ENCODE measurements at regions not wholly inside any gene's neighbourhood (a gene's known extent, or its start where the extent isn't known, plus 50 kb on each side); places are given as distances from the start of the nearest gene placed in this dataset.

DNA sequence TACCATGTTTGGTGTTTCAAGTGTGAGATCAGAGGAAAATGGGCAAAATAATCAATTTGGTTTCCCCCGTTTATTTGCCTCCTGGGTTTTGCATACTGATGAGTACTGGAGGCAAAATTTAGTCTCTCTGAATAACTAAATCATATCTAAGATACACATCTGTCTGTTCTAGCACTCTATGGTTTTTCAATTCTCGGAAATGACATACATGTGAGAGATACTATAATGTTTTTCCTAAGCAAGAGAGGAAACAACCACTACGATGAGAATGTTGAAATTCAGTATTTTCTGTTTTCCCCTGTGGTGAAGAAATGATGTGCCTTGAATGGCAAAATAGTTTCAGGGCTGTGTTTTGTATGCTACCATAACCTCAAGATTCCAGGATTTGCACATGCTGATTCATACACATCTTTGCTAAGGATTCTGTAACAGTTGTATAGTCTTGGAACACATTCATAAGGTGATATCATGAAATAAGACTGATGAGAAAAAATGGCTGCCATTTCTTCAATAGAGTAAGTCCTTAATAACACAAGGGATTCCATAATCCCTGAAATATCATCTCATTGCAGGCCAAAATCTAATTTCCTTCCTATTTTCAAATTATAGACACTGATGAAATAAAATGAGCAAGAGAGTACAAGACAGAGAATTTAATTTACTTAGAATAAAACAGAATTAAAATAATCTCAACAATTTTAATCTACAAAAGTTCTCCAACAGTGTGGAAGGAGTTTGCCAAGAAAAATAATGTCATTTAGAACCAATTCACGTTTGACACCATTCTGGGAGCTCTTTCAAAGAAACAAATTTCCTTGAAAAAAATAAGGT, 316.6 kb downstream of the FIGN start:
- DNase-seq (ENCODE audit: low spot score), result no peak
- in situ Hi-C loops (cut with MboI; ENCODE audit: low sequenced_read_pairs, unreplicated experiment), result no loop called here
- TF ChIP-seq, protein P1, sequence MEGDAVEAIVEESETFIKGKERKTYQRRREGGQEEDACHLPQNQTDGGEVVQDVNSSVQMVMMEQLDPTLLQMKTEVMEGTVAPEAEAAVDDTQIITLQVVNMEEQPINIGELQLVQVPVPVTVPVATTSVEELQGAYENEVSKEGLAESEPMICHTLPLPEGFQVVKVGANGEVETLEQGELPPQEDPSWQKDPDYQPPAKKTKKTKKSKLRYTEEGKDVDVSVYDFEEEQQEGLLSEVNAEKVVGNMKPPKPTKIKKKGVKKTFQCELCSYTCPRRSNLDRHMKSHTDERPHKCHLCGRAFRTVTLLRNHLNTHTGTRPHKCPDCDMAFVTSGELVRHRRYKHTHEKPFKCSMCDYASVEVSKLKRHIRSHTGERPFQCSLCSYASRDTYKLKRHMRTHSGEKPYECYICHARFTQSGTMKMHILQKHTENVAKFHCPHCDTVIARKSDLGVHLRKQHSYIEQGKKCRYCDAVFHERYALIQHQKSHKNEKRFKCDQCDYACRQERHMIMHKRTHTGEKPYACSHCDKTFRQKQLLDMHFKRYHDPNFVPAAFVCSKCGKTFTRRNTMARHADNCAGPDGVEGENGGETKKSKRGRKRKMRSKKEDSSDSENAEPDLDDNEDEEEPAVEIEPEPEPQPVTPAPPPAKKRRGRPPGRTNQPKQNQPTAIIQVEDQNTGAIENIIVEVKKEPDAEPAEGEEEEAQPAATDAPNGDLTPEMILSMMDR (IDR thresholded peaks at IDR 0.05; ENCODE audit: borderline replicate concordance, control extremely low read depth, extremely low read depth, insufficient read depth, missing control alignments), result no peak

DNA sequence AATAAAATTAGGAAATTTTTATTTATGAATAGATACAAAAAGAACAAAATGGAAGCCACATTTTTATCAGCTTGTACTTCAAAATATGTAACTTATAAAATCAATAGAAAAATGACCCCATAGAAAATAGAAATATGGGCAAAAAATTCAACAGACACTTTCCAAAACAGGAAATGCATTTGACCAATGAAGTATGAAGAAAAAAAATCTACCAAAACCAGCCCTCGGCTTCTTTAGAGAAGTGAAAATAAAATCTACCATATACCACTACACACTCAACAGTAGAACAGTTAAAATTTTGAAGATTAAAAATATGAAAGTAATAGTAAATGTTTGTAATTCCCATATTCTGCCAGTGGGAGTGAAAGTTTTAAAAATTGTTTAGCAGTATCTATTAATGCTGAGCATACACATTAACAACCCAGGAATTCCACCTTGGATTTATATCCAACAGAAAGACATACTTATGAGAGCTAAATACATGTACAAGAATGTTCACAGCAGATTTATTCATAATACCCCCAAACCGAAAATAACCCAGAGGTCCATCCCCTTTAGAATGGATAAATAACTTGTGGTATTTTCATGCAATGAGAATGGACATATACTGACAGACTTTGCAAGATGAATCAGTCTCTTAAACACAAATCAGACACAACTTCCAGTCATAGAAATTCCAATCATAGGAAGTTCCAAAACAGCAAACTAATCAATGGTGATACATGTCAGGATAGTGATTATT, 318.0 kb downstream of the FIGN start:
- TF ChIP-seq, protein P1 (IDR thresholded peaks at IDR 0.05; ENCODE audit: borderline replicate concordance, control extremely low read depth, extremely low read depth, insufficient read depth, missing control alignments), result no peak
- no peak for DNase-seq (ENCODE audit: low spot score)
- in situ Hi-C loops (cut with MboI; ENCODE audit: low sequenced_read_pairs, unreplicated experiment), result no loop called here

DNA sequence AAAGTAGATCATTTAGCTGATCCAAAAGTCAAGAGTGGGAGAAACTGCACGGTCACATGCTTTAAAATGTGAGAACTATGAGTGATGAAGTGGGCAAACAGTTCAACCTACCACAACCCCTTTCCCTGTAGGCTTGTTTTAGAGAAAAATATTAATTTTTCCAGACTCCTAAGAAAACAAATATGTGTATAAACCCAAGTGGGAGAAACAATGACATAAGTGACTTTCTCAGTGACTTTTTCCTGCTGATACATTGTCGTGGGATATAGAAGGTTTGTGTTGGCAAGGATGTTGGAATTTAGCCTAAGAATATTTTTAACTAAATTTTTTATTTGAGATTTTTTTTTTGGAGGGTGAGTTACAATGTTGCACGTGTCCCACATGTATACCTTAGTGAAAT, 321.7 kb downstream of the FIGN start:
- TF ChIP-seq, protein P1 (IDR thresholded peaks at IDR 0.05; ENCODE audit: borderline replicate concordance, control extremely low read depth, extremely low read depth, insufficient read depth, missing control alignments), result no peak
- no peak for DNase-seq (ENCODE audit: low spot score)
- in situ Hi-C loops (cut with MboI; ENCODE audit: low sequenced_read_pairs, unreplicated experiment), result no loop called here

DNA sequence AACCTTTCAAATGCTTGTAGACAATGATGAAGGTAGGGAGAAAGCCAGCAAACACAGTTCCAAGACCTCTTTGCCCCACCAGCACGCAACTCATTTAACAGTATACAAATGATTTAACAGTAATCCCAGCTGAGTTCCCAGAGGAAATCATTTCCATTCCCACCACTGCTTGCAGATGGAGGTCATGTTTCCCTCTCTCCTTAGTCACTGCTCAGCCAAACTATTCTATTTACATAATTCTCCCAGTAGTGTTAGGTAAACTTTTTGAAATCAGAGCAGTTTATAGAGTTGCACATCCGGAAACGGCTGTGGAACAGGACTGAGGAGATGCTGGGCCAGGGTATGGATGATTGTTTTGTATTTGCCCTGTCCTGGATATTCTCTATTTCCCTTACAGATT, 328.5 kb downstream of the FIGN start:
- TF ChIP-seq, protein P1 (IDR thresholded peaks at IDR 0.05; ENCODE audit: borderline replicate concordance, control extremely low read depth, extremely low read depth, insufficient read depth, missing control alignments), result no peak
- in situ Hi-C loops (cut with MboI; ENCODE audit: low sequenced_read_pairs, unreplicated experiment), result no loop called here
- no peak for DNase-seq (ENCODE audit: low spot score)

DNA sequence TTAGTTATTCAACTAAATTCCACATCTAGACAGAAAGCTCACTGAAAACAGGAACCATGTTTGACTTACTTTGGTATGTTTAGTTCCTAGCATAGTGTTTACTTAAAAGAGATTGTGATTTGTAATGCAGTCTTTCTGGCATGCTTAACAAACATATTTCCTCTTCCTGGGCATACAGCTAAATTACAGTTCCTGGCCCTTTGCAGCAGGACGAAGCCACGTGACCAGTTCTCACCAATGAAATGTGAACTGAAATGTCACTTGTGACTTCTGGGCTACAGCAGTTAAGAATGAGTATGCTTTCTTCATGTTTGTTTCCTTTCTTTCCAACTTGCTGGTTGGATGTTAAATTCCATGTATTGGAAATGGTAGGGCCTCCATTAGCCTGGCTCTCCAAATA, 330.5 kb downstream of the FIGN start:
- TF ChIP-seq, protein P1 (IDR thresholded peaks at IDR 0.05; ENCODE audit: borderline replicate concordance, control extremely low read depth, extremely low read depth, insufficient read depth, missing control alignments), result no peak
- in situ Hi-C loops (cut with MboI; ENCODE audit: low sequenced_read_pairs, unreplicated experiment), result no loop called here
- no peak for DNase-seq (ENCODE audit: low spot score)

GRCh38 chr2:163401481-163401880, 334.3 kb downstream of the FIGN start:
- TF ChIP-seq, protein P1 (IDR thresholded peaks at IDR 0.05; ENCODE audit: borderline replicate concordance, control extremely low read depth, extremely low read depth, insufficient read depth, missing control alignments), result no peak
- no peak for DNase-seq (ENCODE audit: low spot score)
- in situ Hi-C loops (cut with MboI; ENCODE audit: low sequenced_read_pairs, unreplicated experiment), result no loop called here

All from GM13976 (cell line).